Neuron (in vitro differentiated cells): ENCODE measurements at regions not wholly inside any gene's neighbourhood (a gene's known extent, or its start where the extent isn't known, plus 50 kb on each side); places are given as distances from the start of the nearest gene placed in this dataset.

Experiments used
- H2AFZ ChIP-seq: one replicate; pipeline ENCODE4 v1.6.1; 2013; ENCODE audit warnings: low read depth, mild to moderate bottlenecking, inconsistent platforms, low read length, moderate library complexity
- H3K27me3 ChIP-seq: one replicate; pipeline ENCODE4 v1.6.1; 2013; ENCODE audit warnings: low read length; ENCODE audit not compliant: insufficient read depth
- H3K36me3 ChIP-seq: one replicate; pipeline ENCODE4 v1.6.1; 2013; ENCODE audit warnings: low read length; ENCODE audit not compliant: insufficient read depth
- H3K4me1 ChIP-seq: one replicate; pipeline ENCODE4 v1.6.1; 2013; ENCODE audit warnings: low read length; ENCODE audit not compliant: insufficient read depth
- H3K4me3 ChIP-seq: 2 replicates; pipeline ENCODE4 v1.5.1; 2013; ENCODE audit warnings: mild to moderate bottlenecking, low read length, moderate library complexity
- H3K9me3 ChIP-seq: one replicate; pipeline ENCODE4 v1.6.1; 2013; ENCODE audit warnings: low read length

DNA sequence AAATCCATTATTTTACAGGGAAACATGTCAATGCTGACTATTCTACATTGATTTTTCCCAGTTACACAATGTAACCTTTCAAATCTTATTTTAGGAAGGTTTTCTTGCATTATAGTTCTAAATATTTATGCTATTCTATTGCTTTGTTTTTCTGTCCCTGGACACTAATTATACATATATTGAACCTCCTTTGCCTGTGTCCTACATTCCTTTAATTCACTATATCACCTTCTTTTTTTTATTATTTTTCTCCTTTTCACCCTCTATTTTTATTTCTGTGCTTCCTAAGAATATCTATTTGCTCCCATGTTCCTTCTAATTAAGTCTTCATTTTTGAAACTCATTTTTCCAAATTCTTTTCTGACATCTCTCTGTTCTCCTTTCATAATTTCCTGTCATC lies 259.2 kb downstream of the TJP1 start:
- H3K36me3 ChIP-seq = no peaks in the 10 kb centered on the region
- no peak overlapping the region for H2AFZ ChIP-seq
- no peak overlapping the region for H3K4me3 ChIP-seq
- peaks cover 4% of the 10 kb centered on the region for H3K27me3 ChIP-seq
- no peaks in the 10 kb centered on the region for H3K9me3 ChIP-seq
- H3K4me1 ChIP-seq = no peaks in the 10 kb centered on the region

DNA sequence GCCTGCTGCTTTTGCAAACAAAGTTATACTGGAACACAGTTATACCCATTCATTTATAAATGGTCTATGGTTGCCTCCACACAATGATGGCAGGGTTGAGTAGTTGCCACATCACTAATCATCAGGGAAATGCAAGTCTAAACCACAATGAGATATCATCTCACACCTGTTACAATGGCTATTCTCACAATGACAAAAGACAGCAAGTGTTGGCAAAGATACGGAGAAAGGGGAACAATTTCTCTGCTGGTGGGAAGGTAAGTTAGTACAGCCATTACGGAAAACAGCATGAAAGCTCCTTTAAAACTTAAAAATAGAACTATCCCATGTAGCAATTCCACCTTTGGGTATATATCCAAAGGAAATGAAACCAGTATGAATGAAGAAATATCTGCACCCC lies 261.4 kb downstream of the TJP1 start:
- Histone ChIP-seq H3K36me3 (no peaks in the 10 kb centered on the region), H3K4me3 (no peak overlapping the region), H3K4me1 (no peaks in the 10 kb centered on the region), H3K9me3 (no peaks in the 10 kb centered on the region), H3K27me3 (no peaks in the 10 kb centered on the region), H2AFZ (no peak overlapping the region)

DNA sequence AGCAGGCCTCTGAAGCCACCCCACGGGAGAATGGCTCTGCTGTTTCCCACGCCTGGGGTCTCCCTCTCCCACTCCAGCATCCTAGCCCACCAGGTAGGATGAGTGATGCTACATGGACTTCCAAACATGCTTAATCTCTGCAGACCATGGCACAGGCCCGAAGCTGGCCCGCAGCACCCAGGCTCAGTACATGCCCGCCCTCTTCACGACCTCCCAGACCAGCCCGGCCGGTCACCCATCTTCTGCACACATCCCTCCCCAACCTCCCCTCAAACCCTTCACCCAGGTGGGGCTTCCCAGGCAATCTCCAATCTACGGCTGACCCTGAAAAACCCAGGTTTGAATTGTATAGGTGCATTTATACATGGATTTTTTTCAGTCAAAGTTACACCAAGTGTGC lies 264.0 kb downstream of the TJP1 start:
- Histone ChIP-seq H3K4me1 (no peaks in the 10 kb centered on the region), H3K4me3 (no peak overlapping the region), H3K9me3 (no peaks in the 10 kb centered on the region), H3K36me3 (no peaks in the 10 kb centered on the region), H2AFZ (no peak overlapping the region), H3K27me3 (no peaks in the 10 kb centered on the region)

DNA sequence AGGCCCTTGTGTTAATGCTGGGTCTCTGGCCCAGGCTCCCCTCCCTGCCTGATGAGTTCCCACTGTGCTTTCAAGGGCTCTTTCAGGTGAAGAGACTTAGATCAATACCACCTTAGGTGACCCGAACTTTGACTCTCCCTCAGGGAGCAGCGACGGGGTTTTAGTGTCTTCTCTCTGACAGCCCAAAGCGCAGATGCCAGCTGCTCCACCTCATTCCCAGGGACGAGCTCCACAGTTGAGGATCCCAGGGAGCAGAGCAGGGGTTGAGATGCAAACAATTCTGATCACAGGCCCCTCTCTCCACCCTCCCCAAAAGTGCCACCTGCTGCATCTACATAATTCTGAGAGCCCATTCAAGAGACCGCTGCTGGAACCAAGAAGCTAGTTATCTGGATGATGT lies 265.1 kb downstream of the TJP1 start:
- H3K9me3 ChIP-seq = no peaks in the 10 kb centered on the region
- no peak overlapping the region for H3K4me3 ChIP-seq
- H2AFZ ChIP-seq = no peak overlapping the region
- no peaks in the 10 kb centered on the region for H3K27me3 ChIP-seq
- no peaks in the 10 kb centered on the region for H3K36me3 ChIP-seq
- no peaks in the 10 kb centered on the region for H3K4me1 ChIP-seq

DNA sequence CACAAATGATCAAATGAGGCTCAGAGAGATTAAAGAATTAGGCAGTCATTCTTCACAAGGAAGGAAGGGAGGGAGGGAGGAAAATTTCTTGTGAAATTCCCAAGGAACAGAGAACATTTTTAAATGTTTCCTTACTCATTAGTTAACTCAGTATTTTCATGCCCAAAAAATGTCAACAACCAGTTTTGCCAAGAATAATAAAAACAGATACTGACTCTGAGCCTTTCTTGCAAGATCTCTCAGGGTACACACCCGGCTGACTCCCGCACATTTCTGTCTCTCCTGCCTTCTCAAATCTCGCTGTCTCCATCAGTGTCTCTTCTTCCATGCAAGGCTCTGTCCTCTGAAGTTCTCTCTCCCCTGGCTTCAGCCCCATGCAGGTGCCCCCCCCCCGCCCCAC lies 265.9 kb downstream of the TJP1 start:
- Histone ChIP-seq H3K9me3 (no peaks in the 10 kb centered on the region), H2AFZ (no peak overlapping the region), H3K36me3 (no peaks in the 10 kb centered on the region), H3K4me1 (no peaks in the 10 kb centered on the region), H3K4me3 (no peak overlapping the region), H3K27me3 (no peaks in the 10 kb centered on the region)

DNA sequence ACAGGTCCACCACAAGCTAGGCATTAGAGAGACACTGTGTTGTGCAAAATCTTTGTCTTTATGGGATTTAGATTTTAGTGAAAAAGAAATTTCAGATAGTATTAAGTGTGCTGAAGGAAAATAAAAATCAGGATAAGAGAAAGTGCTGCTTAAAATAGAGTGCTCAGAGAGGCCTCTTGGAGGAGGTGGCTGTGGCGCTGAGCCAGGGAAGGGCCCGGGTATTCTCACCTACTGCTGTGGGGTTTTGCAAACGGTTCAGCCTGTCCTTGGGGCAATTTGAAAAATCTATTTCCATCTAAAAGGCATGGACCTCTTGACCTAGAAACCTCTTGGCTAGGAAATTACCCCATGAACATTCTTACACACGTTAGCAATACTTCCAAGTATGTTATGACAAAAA lies 267.7 kb downstream of the TJP1 start:
- H3K4me1 ChIP-seq = no peaks in the 10 kb centered on the region
- H3K4me3 ChIP-seq = no peak overlapping the region
- no peaks in the 10 kb centered on the region for H3K9me3 ChIP-seq
- H3K36me3 ChIP-seq = no peaks in the 10 kb centered on the region
- no peaks in the 10 kb centered on the region for H3K27me3 ChIP-seq
- no peak overlapping the region for H2AFZ ChIP-seq

DNA sequence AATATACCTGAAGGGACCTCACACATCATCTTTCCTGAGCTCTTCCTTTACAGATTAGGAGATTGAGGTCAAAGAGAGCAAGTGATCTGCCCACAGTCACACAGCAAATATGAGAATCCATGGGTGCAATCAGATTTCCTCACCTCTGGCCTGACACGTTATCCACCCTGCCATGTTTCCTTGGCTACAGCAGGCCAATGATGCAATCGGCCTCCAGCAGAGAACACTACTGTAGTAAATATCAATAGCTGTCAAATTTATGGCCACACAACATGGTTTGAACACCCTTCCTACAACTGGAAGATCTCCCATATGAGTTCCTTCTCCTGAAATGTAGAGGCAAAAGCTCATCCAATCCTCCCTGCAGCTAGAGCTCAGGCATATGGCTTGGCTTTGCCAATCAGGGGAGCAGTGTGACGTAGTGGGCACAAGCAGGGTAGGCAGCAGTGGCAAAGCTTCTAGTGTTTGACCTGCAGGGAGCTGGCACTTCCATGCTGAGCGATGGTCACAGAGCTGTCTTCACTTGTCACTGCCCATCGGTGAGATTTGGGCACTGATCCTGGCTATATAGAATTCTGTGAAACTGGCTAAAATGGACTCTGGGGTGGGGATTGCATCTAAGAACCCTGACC lies 271.3 kb downstream of the TJP1 start:
- H3K4me3 ChIP-seq = no peak overlapping the region
- no peak overlapping the region for H2AFZ ChIP-seq
- H3K9me3 ChIP-seq = no peaks in the 10 kb centered on the region
- H3K27me3 ChIP-seq = no peaks in the 10 kb centered on the region
- no peaks in the 10 kb centered on the region for H3K4me1 ChIP-seq
- no peaks in the 10 kb centered on the region for H3K36me3 ChIP-seq

DNA sequence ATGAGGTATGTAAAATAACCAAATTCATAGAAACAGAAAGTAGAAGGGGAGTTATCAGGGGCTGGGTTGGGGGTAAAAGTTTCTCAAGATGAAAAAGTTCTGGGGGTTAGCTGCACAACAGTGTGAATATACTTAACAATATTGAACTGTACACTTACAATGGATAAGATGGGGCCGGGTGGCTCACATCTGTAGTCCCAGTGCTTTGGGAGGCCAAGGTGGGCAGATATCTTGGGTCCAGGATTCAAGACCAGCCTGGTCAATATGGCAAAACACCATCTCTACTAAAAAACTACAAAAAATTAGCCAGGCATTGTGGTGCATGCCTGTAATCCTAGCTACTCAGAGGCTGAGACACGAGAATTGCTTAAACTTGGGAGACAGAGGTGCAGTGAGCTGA lies 274.3 kb downstream of the TJP1 start:
- H3K27me3 ChIP-seq = no peaks in the 10 kb centered on the region
- H3K36me3 ChIP-seq = no peaks in the 10 kb centered on the region
- H3K9me3 ChIP-seq = no peaks in the 10 kb centered on the region
- H3K4me1 ChIP-seq = no peaks in the 10 kb centered on the region
- H2AFZ ChIP-seq = no peak overlapping the region
- no peak overlapping the region for H3K4me3 ChIP-seq

DNA sequence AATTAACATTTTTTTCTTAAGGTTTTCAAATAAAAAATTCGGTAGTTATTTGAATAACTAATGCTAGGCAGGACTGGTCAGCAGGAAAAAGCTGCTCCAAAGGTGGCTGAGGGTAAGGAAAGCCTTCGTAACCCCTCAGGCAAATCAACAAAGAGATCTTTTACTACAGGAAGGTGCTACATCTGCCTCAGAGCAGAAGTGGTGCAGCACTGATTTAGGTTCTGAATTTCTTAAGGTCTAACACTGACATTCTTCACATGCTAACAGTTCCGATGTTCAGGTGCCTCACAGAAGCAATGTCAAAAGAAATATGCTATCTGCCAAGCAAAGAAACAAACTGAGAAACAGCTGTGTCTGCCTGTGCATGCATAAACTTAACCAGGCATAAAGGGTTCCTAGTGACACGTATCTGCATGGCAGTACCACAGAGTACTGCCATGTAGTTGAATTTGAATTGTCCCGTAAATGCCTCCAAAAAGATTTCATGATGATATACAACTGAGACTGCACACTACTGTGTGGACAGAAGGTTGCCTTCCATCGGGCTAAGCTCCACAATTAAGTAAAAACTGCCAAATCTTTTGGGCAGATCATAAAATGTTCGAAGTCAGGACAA lies 275.0 kb upstream of the NSMCE3 start:
- Histone ChIP-seq H3K4me3 (no peak overlapping the region), H3K9me3 (no peaks in the 10 kb centered on the region), H3K36me3 (no peaks in the 10 kb centered on the region), H3K27me3 (no peaks in the 10 kb centered on the region), H2AFZ (no peak overlapping the region), H3K4me1 (no peaks in the 10 kb centered on the region)

DNA sequence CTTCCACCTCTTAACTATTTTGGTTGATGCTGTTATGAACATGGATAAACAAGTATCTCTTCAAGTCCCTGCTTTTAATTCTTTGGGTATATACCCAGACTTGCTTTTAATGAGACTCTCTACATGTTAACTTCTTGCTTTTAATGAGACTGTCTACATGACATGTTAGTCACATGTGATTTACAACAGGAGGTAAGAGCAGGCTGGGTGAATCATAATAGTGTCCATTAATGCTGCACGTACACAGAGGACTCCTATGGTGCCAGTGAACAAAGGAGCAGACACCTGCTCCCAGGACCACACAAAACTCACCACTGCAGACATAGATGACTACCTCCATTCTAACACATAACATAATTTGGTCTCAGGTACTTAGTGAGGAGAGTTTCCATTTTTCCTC lies 273.4 kb upstream of the NSMCE3 start:
- Histone ChIP-seq H3K36me3 (no peaks in the 10 kb centered on the region), H3K9me3 (no peaks in the 10 kb centered on the region)

DNA sequence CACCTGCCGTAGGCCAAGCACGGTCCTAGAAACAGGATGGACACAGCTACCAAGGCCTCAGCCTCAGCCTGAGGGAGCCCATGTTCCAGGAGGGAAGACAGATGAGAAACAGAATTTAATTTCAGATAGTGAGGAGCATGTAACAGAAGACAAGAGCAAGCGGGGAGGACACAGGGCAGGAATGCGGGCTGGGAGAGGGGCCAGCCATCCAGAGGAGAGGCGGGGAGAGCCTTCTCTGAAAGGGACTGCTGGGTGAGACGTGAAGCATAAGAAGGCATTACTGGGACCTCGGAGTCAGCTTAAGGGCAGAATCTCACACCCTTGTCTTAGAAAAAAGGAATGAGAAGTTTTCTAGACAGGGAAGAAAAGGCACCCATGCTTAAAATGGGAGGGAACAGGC lies 271.7 kb upstream of the NSMCE3 start:
- Histone ChIP-seq H3K4me1 (peaks cover 8% of the 10 kb centered on the region), H3K4me3 (no peak overlapping the region), H3K9me3 (no peaks in the 10 kb centered on the region), H3K36me3 (no peaks in the 10 kb centered on the region), H3K27me3 (no peaks in the 10 kb centered on the region), H2AFZ (no peak overlapping the region)

More for the DNA sequence above, 273.4 kb upstream of the NSMCE3 start:
- H3K4me3 ChIP-seq = no peak overlapping the region
- H2AFZ ChIP-seq = no peak overlapping the region
- peaks cover 2% of the 10 kb centered on the region for H3K4me1 ChIP-seq
- no peaks in the 10 kb centered on the region for H3K27me3 ChIP-seq

DNA sequence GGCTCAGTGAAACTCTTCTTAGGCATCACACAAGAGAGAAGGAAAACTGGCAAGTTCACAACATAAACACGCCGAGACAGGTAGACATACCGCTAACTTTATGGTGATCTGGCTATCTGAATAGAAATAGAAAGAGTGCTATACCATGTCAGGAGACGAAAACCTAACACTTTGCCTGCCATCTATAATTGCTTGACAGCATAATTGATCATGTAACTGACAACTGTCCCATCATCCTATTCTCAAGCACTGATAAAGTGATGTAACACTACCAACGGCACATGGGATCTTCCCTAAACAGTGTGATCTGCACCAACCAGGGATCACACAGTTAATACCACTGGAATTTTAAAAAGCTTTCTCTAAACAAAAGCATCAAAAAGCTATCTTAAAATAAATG lies 270.9 kb upstream of the NSMCE3 start:
- Histone ChIP-seq H3K27me3 (no peaks in the 10 kb centered on the region), H3K9me3 (no peaks in the 10 kb centered on the region), H2AFZ (no peak overlapping the region), H3K4me1 (peaks cover 8% of the 10 kb centered on the region), H3K36me3 (no peaks in the 10 kb centered on the region), H3K4me3 (no peak overlapping the region)

DNA sequence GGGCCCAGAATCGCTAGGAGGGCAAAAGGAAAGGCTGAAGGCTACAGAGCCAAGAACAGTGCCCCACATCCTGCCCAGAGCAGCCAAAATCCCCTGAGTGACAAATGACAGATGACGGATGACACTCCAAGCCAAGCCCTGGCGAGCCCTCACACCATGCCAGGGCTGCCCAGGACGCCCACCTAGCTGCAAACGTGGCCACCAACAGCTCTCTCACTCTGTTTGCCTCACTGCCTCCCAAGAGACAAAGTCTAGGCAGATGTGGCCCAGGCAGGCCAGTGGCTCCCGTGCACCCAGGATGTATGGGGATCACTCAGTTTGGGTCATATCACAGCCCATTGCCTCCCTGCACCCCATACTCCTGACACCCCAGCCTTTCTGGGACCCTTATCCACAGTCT lies 270.1 kb upstream of the NSMCE3 start:
- Histone ChIP-seq H3K36me3 (no peaks in the 10 kb centered on the region), H3K4me3 (no peak overlapping the region), H3K27me3 (no peaks in the 10 kb centered on the region), H3K9me3 (no peaks in the 10 kb centered on the region), H3K4me1 (peaks cover 8% of the 10 kb centered on the region), H2AFZ (no peak overlapping the region)

DNA sequence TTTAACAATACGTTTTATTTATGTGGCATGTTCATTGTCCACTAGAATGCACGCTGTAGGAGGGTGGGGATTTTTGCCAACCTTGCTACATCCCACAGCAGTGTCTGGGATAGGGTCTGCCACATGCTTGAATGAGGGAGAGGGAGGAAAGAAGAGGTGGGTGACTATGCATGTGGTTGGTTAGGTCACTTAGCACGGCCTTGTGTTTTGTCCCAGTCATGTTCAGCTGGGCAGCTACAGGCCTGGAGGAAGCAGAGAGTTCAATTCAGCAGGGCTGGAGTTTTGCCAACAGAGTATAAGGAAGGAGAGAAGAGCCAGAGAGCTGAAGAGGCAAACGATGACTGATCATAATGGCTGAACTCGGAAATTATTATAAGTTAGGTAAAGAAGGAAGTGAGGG lies 268.4 kb upstream of the NSMCE3 start:
- Histone ChIP-seq H2AFZ (no peak overlapping the region), H3K36me3 (no peaks in the 10 kb centered on the region), H3K9me3 (no peaks in the 10 kb centered on the region), H3K4me1 (peaks cover 8% of the 10 kb centered on the region), H3K4me3 (no peak overlapping the region), H3K27me3 (no peaks in the 10 kb centered on the region)
